Peyer's patch (tissue), 4 donors: ENCODE measurements at regions not wholly inside any gene's neighbourhood (a gene's known extent, or its start where the extent isn't known, plus 50 kb on each side); places are given as distances from the start of the nearest gene placed in this dataset.

Source experiments
- POLR2A ChIP-seq, 2 donors: fragments of 450-650 bp; IDR thresholded peaks; one replicate each; pipeline ENCODE4 v1.5.1; 2017; ENCODE audit warnings: antibody characterized with exemption in 2 of 2, mild to moderate bottlenecking in 2 of 2, moderate library complexity in 2 of 2
- TF ChIP-seq, protein P1 (sequence below), 6 experiments: fragments of 450-650 bp in 4 of 6; fragments of 200-600 bp in 2 of 6; sonication (generic) in 1 of 6; IDR thresholded peaks; one replicate each; pipeline ENCODE4 v1.5.1; 2017 to 2019; ENCODE audit warnings: antibody characterized with exemption in 6 of 6, mild to moderate bottlenecking in 3 of 6, moderate library complexity in 1 of 6

DNA sequence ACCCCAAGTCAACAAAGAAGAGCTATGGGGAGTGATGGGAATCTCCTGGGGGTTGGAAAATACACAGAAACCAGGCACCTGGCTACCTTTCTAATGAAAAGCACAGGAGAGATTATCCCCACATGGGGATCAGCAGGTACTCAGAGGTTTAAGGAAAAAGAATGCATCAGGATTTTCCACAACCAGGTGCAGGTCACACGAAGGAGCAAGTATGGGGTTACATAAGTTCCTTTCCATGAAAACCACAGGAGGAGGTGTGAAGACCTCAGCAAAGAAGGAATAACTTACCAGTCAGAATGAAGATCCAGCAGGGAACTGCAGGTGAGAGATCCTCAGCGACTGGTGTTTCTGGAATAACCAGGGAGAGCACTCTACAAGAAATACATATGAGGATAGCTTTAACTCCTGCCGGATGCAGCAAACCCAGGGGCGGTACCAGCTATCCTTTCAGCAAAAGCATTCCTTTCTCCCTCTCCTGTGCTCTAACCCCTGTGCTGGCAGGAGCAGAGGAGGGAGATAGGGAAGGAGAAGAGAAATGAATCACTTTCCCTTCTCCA is 116.7 kb upstream of the TMEM106B start:
- TF ChIP-seq POLR2A (IDR thresholded peaks at IDR 0.05): no peak
- TF ChIP-seq, protein P1, sequence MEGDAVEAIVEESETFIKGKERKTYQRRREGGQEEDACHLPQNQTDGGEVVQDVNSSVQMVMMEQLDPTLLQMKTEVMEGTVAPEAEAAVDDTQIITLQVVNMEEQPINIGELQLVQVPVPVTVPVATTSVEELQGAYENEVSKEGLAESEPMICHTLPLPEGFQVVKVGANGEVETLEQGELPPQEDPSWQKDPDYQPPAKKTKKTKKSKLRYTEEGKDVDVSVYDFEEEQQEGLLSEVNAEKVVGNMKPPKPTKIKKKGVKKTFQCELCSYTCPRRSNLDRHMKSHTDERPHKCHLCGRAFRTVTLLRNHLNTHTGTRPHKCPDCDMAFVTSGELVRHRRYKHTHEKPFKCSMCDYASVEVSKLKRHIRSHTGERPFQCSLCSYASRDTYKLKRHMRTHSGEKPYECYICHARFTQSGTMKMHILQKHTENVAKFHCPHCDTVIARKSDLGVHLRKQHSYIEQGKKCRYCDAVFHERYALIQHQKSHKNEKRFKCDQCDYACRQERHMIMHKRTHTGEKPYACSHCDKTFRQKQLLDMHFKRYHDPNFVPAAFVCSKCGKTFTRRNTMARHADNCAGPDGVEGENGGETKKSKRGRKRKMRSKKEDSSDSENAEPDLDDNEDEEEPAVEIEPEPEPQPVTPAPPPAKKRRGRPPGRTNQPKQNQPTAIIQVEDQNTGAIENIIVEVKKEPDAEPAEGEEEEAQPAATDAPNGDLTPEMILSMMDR (IDR thresholded peaks at IDR 0.05): no peak
